ENCODE measurements at regions not wholly inside any gene's neighbourhood (a gene's known extent, or its start where the extent isn't known, plus 50 kb on each side); places are given as distances from the start of the nearest gene placed in this dataset.

DNA sequence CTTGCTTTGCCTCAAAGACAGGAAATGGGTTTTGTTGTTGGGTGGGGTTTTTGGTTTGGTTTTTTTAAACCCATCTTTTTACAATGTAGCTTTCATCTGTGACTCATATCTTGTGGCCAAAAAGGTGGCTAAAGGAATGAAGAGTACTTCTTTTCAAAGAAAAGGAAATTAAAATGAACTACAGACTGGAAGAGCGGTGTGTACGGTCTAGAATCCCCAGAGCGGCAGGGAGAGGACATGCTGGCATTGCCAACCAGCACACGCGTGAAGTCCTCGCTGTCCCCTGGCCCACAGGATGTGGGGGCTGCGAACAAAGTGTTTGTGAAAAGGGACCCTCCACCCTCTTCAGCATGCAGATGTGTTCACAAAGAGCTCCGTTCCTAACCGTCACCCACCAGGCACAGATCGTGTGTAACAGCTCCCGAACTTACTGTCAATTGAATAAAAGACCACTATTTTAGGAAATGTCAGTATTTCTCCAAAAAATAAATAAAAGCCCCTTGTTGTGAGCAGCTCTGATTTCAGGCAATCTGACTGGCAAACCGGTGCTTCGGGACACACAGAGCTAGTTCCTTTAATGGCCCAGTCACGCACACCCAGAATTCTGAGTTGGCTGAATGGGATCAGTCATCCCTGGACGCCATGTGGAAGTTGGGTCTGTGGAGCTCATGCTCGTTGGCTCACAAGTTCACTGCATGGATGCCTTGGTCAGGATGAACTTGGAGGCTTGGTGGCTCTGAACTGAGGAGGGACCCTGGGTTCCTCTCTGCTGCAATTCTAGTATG, 602.9 kb downstream of the NPHP4 start:
- intact Hi-C loops (cut with DNase I) = no loop called here

DNA sequence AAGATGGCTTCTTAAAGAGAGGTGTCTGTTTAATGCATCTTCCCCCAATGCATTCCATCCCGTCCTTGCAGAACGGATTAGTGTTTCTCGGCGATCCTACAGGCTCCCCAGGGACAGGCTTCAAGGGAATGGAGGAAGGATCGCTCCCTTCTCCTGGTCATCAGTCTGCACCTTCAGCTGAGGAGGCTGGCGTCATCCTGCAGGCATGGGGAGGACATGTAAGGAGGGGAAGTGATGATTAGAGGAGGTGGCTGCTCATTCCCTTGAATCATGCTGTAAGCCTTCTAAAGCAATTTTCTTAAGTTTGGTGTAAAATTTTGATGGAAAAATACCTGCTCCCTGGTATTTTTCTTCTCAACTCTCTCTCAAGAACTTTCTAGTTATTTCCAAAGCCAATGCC, 603.6 kb downstream of the NPHP4 start:
- TF ChIP-seq, protein P1, sequence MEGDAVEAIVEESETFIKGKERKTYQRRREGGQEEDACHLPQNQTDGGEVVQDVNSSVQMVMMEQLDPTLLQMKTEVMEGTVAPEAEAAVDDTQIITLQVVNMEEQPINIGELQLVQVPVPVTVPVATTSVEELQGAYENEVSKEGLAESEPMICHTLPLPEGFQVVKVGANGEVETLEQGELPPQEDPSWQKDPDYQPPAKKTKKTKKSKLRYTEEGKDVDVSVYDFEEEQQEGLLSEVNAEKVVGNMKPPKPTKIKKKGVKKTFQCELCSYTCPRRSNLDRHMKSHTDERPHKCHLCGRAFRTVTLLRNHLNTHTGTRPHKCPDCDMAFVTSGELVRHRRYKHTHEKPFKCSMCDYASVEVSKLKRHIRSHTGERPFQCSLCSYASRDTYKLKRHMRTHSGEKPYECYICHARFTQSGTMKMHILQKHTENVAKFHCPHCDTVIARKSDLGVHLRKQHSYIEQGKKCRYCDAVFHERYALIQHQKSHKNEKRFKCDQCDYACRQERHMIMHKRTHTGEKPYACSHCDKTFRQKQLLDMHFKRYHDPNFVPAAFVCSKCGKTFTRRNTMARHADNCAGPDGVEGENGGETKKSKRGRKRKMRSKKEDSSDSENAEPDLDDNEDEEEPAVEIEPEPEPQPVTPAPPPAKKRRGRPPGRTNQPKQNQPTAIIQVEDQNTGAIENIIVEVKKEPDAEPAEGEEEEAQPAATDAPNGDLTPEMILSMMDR (IDR thresholded peaks at IDR 0.05) = no peak
- Histone ChIP-seq H3K36me3 (no peaks in the 10 kb centered on the region), H3K4me3 (no peak overlapping the region), H3K27me3 (no peaks in the 10 kb centered on the region), H3K4me1 (no peaks in the 10 kb centered on the region), H3K27ac (no peak overlapping the region), H3K9me3 (no peaks in the 10 kb centered on the region)
- DNase-seq (ENCODE audit: low spot score in 2 of 2) = no peak
- intact Hi-C loops (cut with DNase I) = no loop called here

More for the DNA sequence above, 602.9 kb downstream of the NPHP4 start:
- Histone ChIP-seq H3K4me1 (no peaks in the 10 kb centered on the region), H3K27ac (no peak overlapping the region), H3K4me3 (no peak overlapping the region), H3K27me3 (no peaks in the 10 kb centered on the region), H3K9me3 (no peaks in the 10 kb centered on the region), H3K36me3 (no peaks in the 10 kb centered on the region)
- TF ChIP-seq, protein P1 (IDR thresholded peaks at IDR 0.05) = no peak
- DNase-seq (ENCODE audit: low spot score in 2 of 2) = no peak

DNA sequence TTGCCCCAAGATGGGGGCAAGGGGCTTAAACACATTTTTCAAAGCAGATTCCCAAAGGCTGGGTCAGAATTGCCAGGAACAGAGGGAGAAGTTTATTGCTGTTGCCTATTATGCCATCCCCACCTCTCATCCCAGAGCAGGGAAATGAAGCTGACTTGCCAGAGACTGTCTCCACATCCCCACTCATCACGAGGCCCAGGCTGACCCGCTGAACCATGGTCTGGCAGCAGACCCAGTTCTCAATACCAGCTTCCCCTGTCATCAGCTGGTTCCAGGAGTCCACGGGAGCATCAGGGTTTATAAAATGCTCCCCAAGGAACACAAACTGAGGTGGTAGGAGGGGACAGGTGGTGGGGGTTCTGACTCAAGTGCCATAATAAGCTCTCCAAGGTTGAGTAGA, 605.9 kb downstream of the NPHP4 start:
- no peak for DNase-seq (ENCODE audit: low spot score in 2 of 2)
- TF ChIP-seq, protein P1 (IDR thresholded peaks at IDR 0.05) = no peak
- no peaks in the 10 kb centered on the region for H3K9me3 ChIP-seq
- no peak overlapping the region for H3K27ac ChIP-seq
- H3K27me3 ChIP-seq = no peaks in the 10 kb centered on the region
- H3K4me1 ChIP-seq = no peaks in the 10 kb centered on the region
- no peaks in the 10 kb centered on the region for H3K36me3 ChIP-seq
- intact Hi-C loops (cut with DNase I) = no loop called here
- no peak overlapping the region for H3K4me3 ChIP-seq

DNA sequence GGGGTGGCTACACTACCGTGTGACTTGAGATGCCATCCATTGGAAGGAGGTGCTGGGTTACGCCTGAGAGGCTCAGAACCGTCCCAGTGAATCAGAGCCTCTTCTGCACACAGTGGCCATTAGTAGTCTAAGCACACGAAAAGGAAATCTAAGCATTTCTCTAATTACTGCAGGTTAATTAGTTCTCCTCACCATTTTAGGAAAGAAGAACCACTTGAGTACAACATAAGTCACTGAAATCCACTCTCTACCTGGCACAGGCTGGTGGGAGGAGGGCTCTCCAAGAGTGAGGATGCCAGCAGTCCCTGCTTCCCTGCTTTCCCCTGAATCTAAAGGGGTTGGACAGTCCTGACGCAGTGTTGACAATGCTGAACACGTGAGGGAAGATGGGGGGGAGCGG, 606.3 kb downstream of the NPHP4 start:
- H3K27me3 ChIP-seq = no peaks in the 10 kb centered on the region
- TF ChIP-seq, protein P1 (IDR thresholded peaks at IDR 0.05) = no peak
- intact Hi-C loops (cut with DNase I) = no loop called here
- no peak overlapping the region for H3K4me3 ChIP-seq
- no peaks in the 10 kb centered on the region for H3K9me3 ChIP-seq
- no peaks in the 10 kb centered on the region for H3K4me1 ChIP-seq
- DNase-seq (ENCODE audit: low spot score in 2 of 2) = no peak
- H3K27ac ChIP-seq = no peak overlapping the region
- H3K36me3 ChIP-seq = no peaks in the 10 kb centered on the region

DNA sequence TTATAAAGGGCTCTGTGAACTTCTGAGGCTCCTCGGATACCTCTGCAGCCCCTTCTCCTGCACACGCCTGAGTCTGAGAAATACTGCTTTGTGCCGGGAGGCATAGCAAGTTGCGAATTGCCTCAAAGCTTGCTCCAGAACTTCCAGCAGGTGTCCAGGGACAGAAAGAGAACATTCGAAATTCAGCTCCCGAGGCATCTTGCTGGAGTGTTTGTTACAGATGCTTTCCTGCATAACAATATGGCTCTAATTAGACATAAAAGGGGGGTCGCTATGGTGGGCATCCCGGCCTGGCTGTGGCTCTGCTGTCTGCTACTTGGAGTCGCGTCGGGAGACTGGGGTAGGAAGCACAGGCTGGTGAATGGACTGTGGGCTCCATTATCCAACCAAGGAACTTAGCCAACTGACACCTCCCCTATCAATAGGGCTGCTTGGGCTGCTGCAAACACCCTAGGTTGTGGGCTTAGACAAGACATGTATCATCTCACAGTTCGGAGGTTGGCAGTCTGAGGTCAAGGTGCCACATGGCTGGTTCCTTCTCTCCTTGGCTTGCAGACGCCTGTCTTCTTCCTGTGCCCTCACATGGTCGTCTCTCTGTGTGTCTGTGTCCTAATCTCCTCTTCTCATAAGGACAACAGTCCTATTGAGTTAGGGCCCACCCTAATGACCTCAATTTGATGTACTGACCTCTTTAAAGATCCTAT, 607.0 kb downstream of the NPHP4 start:
- no peak overlapping the region for H3K27ac ChIP-seq
- no peaks in the 10 kb centered on the region for H3K9me3 ChIP-seq
- no peaks in the 10 kb centered on the region for H3K27me3 ChIP-seq
- H3K4me3 ChIP-seq = no peak overlapping the region
- TF ChIP-seq, protein P1 (IDR thresholded peaks at IDR 0.05) = no peak
- no peak for DNase-seq (ENCODE audit: low spot score in 2 of 2)
- H3K36me3 ChIP-seq = no peaks in the 10 kb centered on the region
- intact Hi-C loops (cut with DNase I) = no loop called here
- H3K4me1 ChIP-seq = no peaks in the 10 kb centered on the region
